Panc1 (cell line): ENCODE measurements at regions not wholly inside any gene's neighbourhood (a gene's known extent, or its start where the extent isn't known, plus 50 kb on each side); places are given as distances from the start of the nearest gene placed in this dataset.

Experiments used
- ATAC-seq: fragments of 200-7000 bp; cut with Tn5 transposase; 2 replicates; pipeline ENCODE4 v1.9.1; 2020; ENCODE audit warnings: mild to moderate bottlenecking, moderate library complexity
- BruUV-seq: library from RNA; stranded (reverse); fragments of 400-500 nt; replicated peaks from 2 replicates; lab custom pipeline; 2021; lab: Mats Ljungman, UMichigan
- CTCF ChIA-PET: fragments of 300-600 bp; sonication (Branson Sonifier 250); formaldehyde crosslinking; loops from one replicate; lab custom pipeline; 2022; ENCODE audit warnings: antibody characterized with exemption; lab: Charles Lee
- POLR2A ChIA-PET: fragments of 300-600 bp; sonication (Branson Sonifier 250); formaldehyde crosslinking; loops from one replicate; lab custom pipeline; 2022; ENCODE audit warnings: antibody characterized with exemption; lab: Charles Lee
- DNase-seq: peaks from one replicate; pipeline ENCODE4 v3.0.0-alpha.2; 2010; ENCODE audit warnings: low read depth, low spot score
- H3K27ac ChIP-seq: 2 replicates; pipeline ENCODE4 v1.5.1; 2011; ENCODE audit warnings: mild to moderate bottlenecking, low read length, inconsistent platforms
- H3K27me3 ChIP-seq: fragments of 200-500 bp; sonication (Bioruptor generic); 2 replicates; pipeline ENCODE4 v1.6.0; 2014; ENCODE audit warnings: low read length, inconsistent platforms; ENCODE audit not compliant: control insufficient read depth, insufficient read depth
- H3K36me3 ChIP-seq: fragments of 200-500 bp; sonication (Bioruptor generic); 2 replicates; pipeline ENCODE4 v1.5.1; 2014; ENCODE audit warnings: inconsistent platforms, mild to moderate bottlenecking, low read length, moderate library complexity; ENCODE audit not compliant: control insufficient read depth, insufficient read depth
- H3K4me1 ChIP-seq: 2 replicates; pipeline ENCODE4 v1.5.1; 2011; ENCODE audit warnings: inconsistent platforms, mild to moderate bottlenecking, low read length, moderate library complexity; ENCODE audit not compliant: control insufficient read depth, insufficient read depth
- H3K4me3 ChIP-seq, 2 experiments: 2 replicates each; pipeline ENCODE4 v1.5.1; 2011 to 2012; ENCODE audit warnings: low read depth in 2 of 2, low read length in 2 of 2, mild to moderate bottlenecking in 2 of 2, inconsistent platforms in 1 of 2, moderate library complexity in 1 of 2
- H3K9me3 ChIP-seq: fragments of 200-500 bp; sonication (Bioruptor generic); 2 replicates; pipeline ENCODE4 v1.5.1; 2014; ENCODE audit warnings: low read depth, mild to moderate bottlenecking, inconsistent platforms, low read length, moderate library complexity; ENCODE audit not compliant: control insufficient read depth, insufficient read depth
- POLR2AphosphoS5 ChIP-seq: IDR thresholded peaks from 2 replicates; pipeline ENCODE4 v1.6.1; 2012; ENCODE audit warnings: mild to moderate bottlenecking, low read depth, low read length, moderate library complexity
- SIN3A ChIP-seq: IDR thresholded peaks from 2 replicates; pipeline ENCODE4 v1.6.1; 2012; ENCODE audit warnings: low read depth, mild to moderate bottlenecking, low read length, moderate library complexity, borderline replicate concordance; ENCODE audit not compliant: insufficient read depth
- TCF7L2 ChIP-seq: IDR thresholded peaks from 2 replicates; pipeline ENCODE4 v1.6.1; 2011; ENCODE audit warnings: mild to moderate bottlenecking, low read depth, low read length, inconsistent platforms
- in situ Hi-C: cut with HindIII; loops from 2 replicates; pipeline ENCODE4 v1.10.0; 2016; ENCODE audit warnings: low sequenced_read_pairs, low pct_unique_long_range_greater_than_20kb
- intact Hi-C: fragments of 100-400 bp; cut with micrococcal nuclease; formaldehyde crosslinking; loops from one replicate; pipeline ENCODE4 v1.10.0; 2022; ENCODE audit not compliant: unreplicated experiment
- TF ChIP-seq, protein P1 (sequence below): fragments of 450-650 bp; IDR thresholded peaks from 2 replicates; pipeline ENCODE4 v1.5.1; 2017; ENCODE audit warnings: mild to moderate bottlenecking
- TF ChIP-seq, protein P2 (sequence below), 2 experiments: IDR thresholded peaks; 2 replicates each; pipeline ENCODE4 v1.6.1; 2011 to 2012; ENCODE audit warnings: low read depth in 2 of 2, control low read depth in 1 of 2, low read length in 1 of 2, mild to moderate bottlenecking in 1 of 2, moderate library complexity in 1 of 2; ENCODE audit not compliant: insufficient read depth in 1 of 2

DNA sequence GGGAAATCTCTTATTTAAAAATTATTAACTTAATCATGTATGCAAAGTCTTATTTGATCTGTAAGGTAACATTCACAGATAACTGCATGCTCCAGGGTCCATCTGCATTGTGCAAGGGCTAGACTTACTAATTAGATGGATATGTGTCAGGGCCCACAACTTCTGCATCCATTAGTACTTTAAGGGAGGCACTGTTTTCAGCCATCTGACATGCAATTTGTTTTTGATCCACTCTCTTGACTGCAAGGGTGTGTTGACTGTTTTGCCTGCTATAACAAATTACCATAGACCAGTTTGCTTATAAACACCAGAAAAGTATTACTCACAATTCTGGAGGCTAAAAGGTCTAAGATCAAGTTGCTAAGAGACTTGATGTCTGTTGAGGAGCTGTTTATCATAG lies 542.1 kb upstream of the HS3ST1 start:
- Histone ChIP-seq H3K27ac (no peak overlapping the region), H3K36me3 (no peaks in the 10 kb centered on the region), H3K9me3 (no peaks in the 10 kb centered on the region), H3K27me3 (no peaks in the 10 kb centered on the region), H3K4me3 (no peak overlapping the region), H3K4me1 (no peaks in the 10 kb centered on the region)
- no TSS peak for BruUV-seq
- ChIA-PET CTCF (interaction anchor here (0.6 kb wide), 1 partner anchor 48 kb away, joined by 3 read pairs; no protein-coding TSS in a partner anchor), POLR2A (no interaction called here)
- TF ChIP-seq POLR2AphosphoS5 (no peak), SIN3A (no peak), TCF7L2 (no peak)
- TF ChIP-seq, protein P1, sequence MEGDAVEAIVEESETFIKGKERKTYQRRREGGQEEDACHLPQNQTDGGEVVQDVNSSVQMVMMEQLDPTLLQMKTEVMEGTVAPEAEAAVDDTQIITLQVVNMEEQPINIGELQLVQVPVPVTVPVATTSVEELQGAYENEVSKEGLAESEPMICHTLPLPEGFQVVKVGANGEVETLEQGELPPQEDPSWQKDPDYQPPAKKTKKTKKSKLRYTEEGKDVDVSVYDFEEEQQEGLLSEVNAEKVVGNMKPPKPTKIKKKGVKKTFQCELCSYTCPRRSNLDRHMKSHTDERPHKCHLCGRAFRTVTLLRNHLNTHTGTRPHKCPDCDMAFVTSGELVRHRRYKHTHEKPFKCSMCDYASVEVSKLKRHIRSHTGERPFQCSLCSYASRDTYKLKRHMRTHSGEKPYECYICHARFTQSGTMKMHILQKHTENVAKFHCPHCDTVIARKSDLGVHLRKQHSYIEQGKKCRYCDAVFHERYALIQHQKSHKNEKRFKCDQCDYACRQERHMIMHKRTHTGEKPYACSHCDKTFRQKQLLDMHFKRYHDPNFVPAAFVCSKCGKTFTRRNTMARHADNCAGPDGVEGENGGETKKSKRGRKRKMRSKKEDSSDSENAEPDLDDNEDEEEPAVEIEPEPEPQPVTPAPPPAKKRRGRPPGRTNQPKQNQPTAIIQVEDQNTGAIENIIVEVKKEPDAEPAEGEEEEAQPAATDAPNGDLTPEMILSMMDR = no peak
- TF ChIP-seq, protein P2, sequence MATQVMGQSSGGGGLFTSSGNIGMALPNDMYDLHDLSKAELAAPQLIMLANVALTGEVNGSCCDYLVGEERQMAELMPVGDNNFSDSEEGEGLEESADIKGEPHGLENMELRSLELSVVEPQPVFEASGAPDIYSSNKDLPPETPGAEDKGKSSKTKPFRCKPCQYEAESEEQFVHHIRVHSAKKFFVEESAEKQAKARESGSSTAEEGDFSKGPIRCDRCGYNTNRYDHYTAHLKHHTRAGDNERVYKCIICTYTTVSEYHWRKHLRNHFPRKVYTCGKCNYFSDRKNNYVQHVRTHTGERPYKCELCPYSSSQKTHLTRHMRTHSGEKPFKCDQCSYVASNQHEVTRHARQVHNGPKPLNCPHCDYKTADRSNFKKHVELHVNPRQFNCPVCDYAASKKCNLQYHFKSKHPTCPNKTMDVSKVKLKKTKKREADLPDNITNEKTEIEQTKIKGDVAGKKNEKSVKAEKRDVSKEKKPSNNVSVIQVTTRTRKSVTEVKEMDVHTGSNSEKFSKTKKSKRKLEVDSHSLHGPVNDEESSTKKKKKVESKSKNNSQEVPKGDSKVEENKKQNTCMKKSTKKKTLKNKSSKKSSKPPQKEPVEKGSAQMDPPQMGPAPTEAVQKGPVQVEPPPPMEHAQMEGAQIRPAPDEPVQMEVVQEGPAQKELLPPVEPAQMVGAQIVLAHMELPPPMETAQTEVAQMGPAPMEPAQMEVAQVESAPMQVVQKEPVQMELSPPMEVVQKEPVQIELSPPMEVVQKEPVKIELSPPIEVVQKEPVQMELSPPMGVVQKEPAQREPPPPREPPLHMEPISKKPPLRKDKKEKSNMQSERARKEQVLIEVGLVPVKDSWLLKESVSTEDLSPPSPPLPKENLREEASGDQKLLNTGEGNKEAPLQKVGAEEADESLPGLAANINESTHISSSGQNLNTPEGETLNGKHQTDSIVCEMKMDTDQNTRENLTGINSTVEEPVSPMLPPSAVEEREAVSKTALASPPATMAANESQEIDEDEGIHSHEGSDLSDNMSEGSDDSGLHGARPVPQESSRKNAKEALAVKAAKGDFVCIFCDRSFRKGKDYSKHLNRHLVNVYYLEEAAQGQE (IDR thresholded peaks at IDR 0.05; ENCODE audit: insufficient read depth in 1 of 2, low read depth in 2 of 2, low read length in 1 of 2) = no peak
- intact Hi-C loops (no loop called here), in situ Hi-C loops (no loop called here)
- DNase-seq (no peak), ATAC-seq (no peak)

DNA sequence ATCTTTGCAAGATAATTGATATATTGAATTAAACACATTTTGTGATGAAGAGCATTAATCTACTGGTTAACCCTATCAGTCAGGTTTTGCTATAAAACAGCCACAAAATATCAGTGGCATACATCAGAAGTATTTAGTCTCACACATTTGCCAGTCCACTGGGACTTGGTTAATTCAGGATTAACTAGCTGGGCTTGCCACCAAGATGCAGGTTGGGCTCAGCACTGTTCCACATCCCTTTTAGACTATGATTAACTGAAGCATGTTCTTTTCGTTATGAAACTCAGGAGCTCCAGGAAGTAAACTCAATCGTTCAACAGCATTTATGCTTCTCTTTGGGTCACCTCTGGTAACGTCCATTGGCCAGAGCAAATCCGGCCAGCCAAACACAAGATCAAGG lies 538.1 kb upstream of the HS3ST1 start:
- in situ Hi-C loops (no loop called here), intact Hi-C loops (no loop called here)
- ChIA-PET CTCF (no interaction called here), POLR2A (no interaction called here)
- ATAC-seq (no peak), DNase-seq (no peak)
- no peak overlapping the region for H3K4me3 ChIP-seq
- H3K36me3 ChIP-seq = no peaks in the 10 kb centered on the region
- no peaks in the 10 kb centered on the region for H3K9me3 ChIP-seq
- H3K4me1 ChIP-seq = no peaks in the 10 kb centered on the region
- TF ChIP-seq, protein P2 (IDR thresholded peaks at IDR 0.05; ENCODE audit: insufficient read depth in 1 of 2, low read depth in 2 of 2, low read length in 1 of 2) = no peak
- no peak for TF ChIP-seq SIN3A
- TF ChIP-seq POLR2AphosphoS5 = no peak
- TF ChIP-seq, protein P1 = no peak
- TF ChIP-seq TCF7L2 = no peak
- H3K27me3 ChIP-seq = no peaks in the 10 kb centered on the region
- H3K27ac ChIP-seq = no peak overlapping the region
- no TSS peak for BruUV-seq
